GM18502 (cell line): ENCODE measurements at regions not wholly inside any gene's neighbourhood (a gene's known extent, or its start where the extent isn't known, plus 50 kb on each side); places are given as distances from the start of the nearest gene placed in this dataset.

ENCODE experiments used
- ATAC-seq: cut with Tn5 transposase; IDR thresholded peaks from one replicate; pipeline ENCODE4 v1.9.1; 2021; ENCODE audit warnings: mild to moderate bottlenecking; ENCODE audit not compliant: unreplicated experiment, poor library complexity

- ATAC-seq = no peak
Measured at GRCh38 chr17:77320044-77320440, 179.3 kb downstream of the SEC14L1 start.

GRCh38 chr17:77320485-77321256 is 179.9 kb downstream of the SEC14L1 start:
- no peak for ATAC-seq

GRCh38 chr17:77321649-77322513 is 181.1 kb downstream of the SEC14L1 start:
- no peak for ATAC-seq

- no peak for ATAC-seq
Measured at GRCh38 chr17:77322514-77323412, 182.0 kb downstream of the SEC14L1 start.

- peak; percentile 28 for ATAC-seq
Measured at GRCh38 chr17:77323413-77324171, 182.8 kb downstream of the SEC14L1 start.

GRCh38 chr17:77324227-77324626 is 183.5 kb downstream of the SEC14L1 start:
- no peak for ATAC-seq

- peak; percentile 15 for ATAC-seq
Measured at GRCh38 chr17:77325577-77326075, 184.9 kb downstream of the SEC14L1 start.

- no peak for ATAC-seq
Measured at GRCh38 chr17:77326076-77326591, 185.4 kb downstream of the SEC14L1 start.

- no peak for ATAC-seq
Measured at GRCh38 chr17:77326636-77327035, 185.9 kb downstream of the SEC14L1 start.

GRCh38 chr17:77327181-77327565 is 186.4 kb downstream of the SEC14L1 start:
- ATAC-seq = no peak

GRCh38 chr17:77327566-77328464 is 187.0 kb downstream of the SEC14L1 start:
- ATAC-seq = no peak

- no peak for ATAC-seq
Measured at GRCh38 chr17:77328823-77329740, 188.3 kb downstream of the SEC14L1 start.

- no peak for ATAC-seq
Measured at GRCh38 chr17:77329741-77330531, 189.2 kb downstream of the SEC14L1 start.

GRCh38 chr17:77330602-77331081 is 189.9 kb downstream of the SEC14L1 start:
- no peak for ATAC-seq

GRCh38 chr17:77331301-77331864 is 190.6 kb downstream of the SEC14L1 start:
- ATAC-seq = peak; percentile 75
